Thyroid gland (tissue), 4 donors: ENCODE measurements at regions not wholly inside any gene's neighbourhood (a gene's known extent, or its start where the extent isn't known, plus 50 kb on each side); places are given as distances from the start of the nearest gene placed in this dataset.

ENCODE experiments used
- POLR2A ChIP-seq, 2 donors: fragments of 450-650 bp; IDR thresholded peaks; one replicate each; pipeline ENCODE4 v1.6.1; 2017; ENCODE audit warnings: antibody characterized with exemption in 2 of 2, mild to moderate bottlenecking in 2 of 2, moderate library complexity in 1 of 2
- TF ChIP-seq, protein P1 (sequence below), 6 experiments: fragments of 200-600 bp in 3 of 6; fragments of 450-650 bp in 3 of 6; sonication (generic) in 3 of 6; IDR thresholded peaks; one replicate each; pipeline ENCODE4 v1.5.1; 2016 to 2019; ENCODE audit warnings: antibody characterized with exemption in 6 of 6, mild to moderate bottlenecking in 2 of 6, inconsistent platforms in 1 of 6, moderate library complexity in 1 of 6

- TF ChIP-seq POLR2A (IDR thresholded peaks at IDR 0.05), result no peak
- TF ChIP-seq, protein P1, sequence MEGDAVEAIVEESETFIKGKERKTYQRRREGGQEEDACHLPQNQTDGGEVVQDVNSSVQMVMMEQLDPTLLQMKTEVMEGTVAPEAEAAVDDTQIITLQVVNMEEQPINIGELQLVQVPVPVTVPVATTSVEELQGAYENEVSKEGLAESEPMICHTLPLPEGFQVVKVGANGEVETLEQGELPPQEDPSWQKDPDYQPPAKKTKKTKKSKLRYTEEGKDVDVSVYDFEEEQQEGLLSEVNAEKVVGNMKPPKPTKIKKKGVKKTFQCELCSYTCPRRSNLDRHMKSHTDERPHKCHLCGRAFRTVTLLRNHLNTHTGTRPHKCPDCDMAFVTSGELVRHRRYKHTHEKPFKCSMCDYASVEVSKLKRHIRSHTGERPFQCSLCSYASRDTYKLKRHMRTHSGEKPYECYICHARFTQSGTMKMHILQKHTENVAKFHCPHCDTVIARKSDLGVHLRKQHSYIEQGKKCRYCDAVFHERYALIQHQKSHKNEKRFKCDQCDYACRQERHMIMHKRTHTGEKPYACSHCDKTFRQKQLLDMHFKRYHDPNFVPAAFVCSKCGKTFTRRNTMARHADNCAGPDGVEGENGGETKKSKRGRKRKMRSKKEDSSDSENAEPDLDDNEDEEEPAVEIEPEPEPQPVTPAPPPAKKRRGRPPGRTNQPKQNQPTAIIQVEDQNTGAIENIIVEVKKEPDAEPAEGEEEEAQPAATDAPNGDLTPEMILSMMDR (IDR thresholded peaks at IDR 0.05), result no peak
Measured at GRCh38 chr1:185458670-185459069, 141.6 kb upstream of the IVNS1ABP start.
